ENCODE measurements at regions not wholly inside any gene's neighbourhood (a gene's known extent, or its start where the extent isn't known, plus 50 kb on each side); places are given as distances from the start of the nearest gene placed in this dataset.
"Not testable (repeated sequence)": the region's sequence is repeated elsewhere in the genome, so short reads cannot be mapped to it uniquely, and the experiment has no call there.

DNA sequence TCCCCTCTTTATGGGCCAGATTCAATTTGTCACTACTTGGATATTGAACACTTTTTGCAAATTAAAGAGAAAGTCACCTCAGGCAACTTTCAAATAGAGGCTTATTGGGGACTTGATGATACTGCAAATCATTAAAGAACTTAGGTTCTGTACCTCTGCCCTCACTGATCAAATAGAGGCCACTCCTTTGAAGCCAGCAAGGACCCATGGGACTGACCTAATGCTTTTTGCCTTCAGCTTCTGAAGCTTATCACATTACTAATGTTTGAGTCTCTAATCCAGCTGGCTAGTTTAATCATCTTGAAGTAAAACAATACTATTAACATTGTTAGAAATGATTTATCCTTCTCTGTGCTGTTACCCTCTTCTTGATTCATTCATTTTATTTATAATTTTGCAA lies 93.0 kb upstream of the ZNF800 start:
- Histone ChIP-seq H3K27me3 (ENCODE audit: insufficient read depth, low read length) (peaks cover 35% of the 10 kb centered on the region), H3K4me3 (ENCODE audit: low read depth, low read length) (no peak overlapping the region)

GRCh38 chr7:127484954-127485353 lies 92.4 kb upstream of the ZNF800 start:
- H2AFZ ChIP-seq (ENCODE audit: low read length, unreplicated experiment) = no peak overlapping the region
- H3K27ac ChIP-seq (ENCODE audit: low read depth, low read length) = no peak overlapping the region
- H3K79me2 ChIP-seq (ENCODE audit: control insufficient read depth, insufficient read depth, low read length, unreplicated experiment) = no peaks in the 10 kb centered on the region
- H3K36me3 ChIP-seq (ENCODE audit: insufficient read depth, low read length) = no peaks in the 10 kb centered on the region
- H3K4me1 ChIP-seq (ENCODE audit: control insufficient read depth, insufficient read depth, low read length, unreplicated experiment) = no peaks in the 10 kb centered on the region
- no peak overlapping the region for H3K4me3 ChIP-seq (ENCODE audit: low read depth, low read length)
- H3K27me3 ChIP-seq (ENCODE audit: insufficient read depth, low read length) = peaks cover 35% of the 10 kb centered on the region

More for the DNA sequence above, 93.0 kb upstream of the ZNF800 start:
- Histone ChIP-seq H3K36me3 (ENCODE audit: insufficient read depth, low read length) (no peaks in the 10 kb centered on the region), H3K79me2 (ENCODE audit: control insufficient read depth, insufficient read depth, low read length, unreplicated experiment) (no peaks in the 10 kb centered on the region), H3K4me1 (ENCODE audit: control insufficient read depth, insufficient read depth, low read length, unreplicated experiment) (no peaks in the 10 kb centered on the region), H3K27ac (ENCODE audit: low read depth, low read length) (no peak overlapping the region), H2AFZ (ENCODE audit: low read length, unreplicated experiment) (no peak overlapping the region)

DNA sequence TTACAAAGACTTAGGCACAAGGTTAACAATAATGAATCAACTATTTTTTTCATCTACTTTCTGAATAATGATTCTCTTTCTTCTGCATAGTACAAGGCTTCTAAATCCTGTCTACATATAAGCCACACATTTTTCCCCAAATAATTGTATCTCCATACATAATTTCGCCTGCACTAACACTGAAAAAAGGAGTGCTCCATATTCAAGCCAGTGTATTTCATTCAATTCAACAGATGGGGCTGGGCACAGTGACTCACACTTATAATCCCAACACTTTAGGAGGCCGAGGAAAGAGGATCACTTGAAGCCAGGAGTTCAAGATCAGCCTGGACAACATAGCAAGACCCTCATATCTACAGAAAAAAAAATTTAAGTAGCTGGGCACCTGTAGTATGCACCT lies 86.0 kb upstream of the ZNF800 start:
- peaks cover 58% of the 10 kb centered on the region for H3K27me3 ChIP-seq (ENCODE audit: insufficient read depth, low read length)
- no peak overlapping the region for H3K4me3 ChIP-seq (ENCODE audit: low read depth, low read length)
- H3K79me2 ChIP-seq (ENCODE audit: control insufficient read depth, insufficient read depth, low read length, unreplicated experiment) = no peaks in the 10 kb centered on the region
- no peak overlapping the region for H3K27ac ChIP-seq (ENCODE audit: low read depth, low read length)
- no peak overlapping the region for H2AFZ ChIP-seq (ENCODE audit: low read length, unreplicated experiment)
- no peaks in the 10 kb centered on the region for H3K4me1 ChIP-seq (ENCODE audit: control insufficient read depth, insufficient read depth, low read length, unreplicated experiment)
- no peaks in the 10 kb centered on the region for H3K36me3 ChIP-seq (ENCODE audit: insufficient read depth, low read length)

DNA sequence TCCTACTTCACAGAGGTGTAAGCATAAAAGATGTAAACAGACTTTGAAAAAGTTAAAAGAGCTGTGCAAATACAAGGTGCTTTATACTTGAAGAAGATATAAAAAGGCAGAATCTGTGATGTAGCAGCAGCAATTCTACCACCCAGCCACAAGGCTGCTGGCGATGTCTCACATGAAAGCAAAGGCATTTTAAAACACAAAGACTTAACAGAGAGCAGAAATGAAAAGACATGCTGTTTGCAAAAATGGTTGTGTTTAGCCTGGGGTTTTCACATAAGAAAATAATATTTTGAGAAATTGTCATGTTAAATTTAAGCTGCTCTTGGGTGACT lies 85.5 kb upstream of the ZNF800 start:
- no peaks in the 10 kb centered on the region for H3K79me2 ChIP-seq (ENCODE audit: control insufficient read depth, insufficient read depth, low read length, unreplicated experiment)
- no peak overlapping the region for H3K27ac ChIP-seq (ENCODE audit: low read depth, low read length)
- no peaks in the 10 kb centered on the region for H3K36me3 ChIP-seq (ENCODE audit: insufficient read depth, low read length)
- peaks cover 58% of the 10 kb centered on the region for H3K27me3 ChIP-seq (ENCODE audit: insufficient read depth, low read length)
- H3K4me3 ChIP-seq (ENCODE audit: low read depth, low read length) = no peak overlapping the region
- H2AFZ ChIP-seq (ENCODE audit: low read length, unreplicated experiment) = no peak overlapping the region
- no peaks in the 10 kb centered on the region for H3K4me1 ChIP-seq (ENCODE audit: control insufficient read depth, insufficient read depth, low read length, unreplicated experiment)

- Histone ChIP-seq H3K4me1 (ENCODE audit: control insufficient read depth, insufficient read depth, low read length, unreplicated experiment) (no peaks in the 10 kb centered on the region), H3K27ac (ENCODE audit: low read depth, low read length) (no peak overlapping the region), H3K27me3 (ENCODE audit: insufficient read depth, low read length) (peaks cover 58% of the 10 kb centered on the region), H2AFZ (ENCODE audit: low read length, unreplicated experiment) (no peak overlapping the region), H3K36me3 (ENCODE audit: insufficient read depth, low read length) (no peaks in the 10 kb centered on the region), H3K79me2 (ENCODE audit: control insufficient read depth, insufficient read depth, low read length, unreplicated experiment) (no peaks in the 10 kb centered on the region), H3K4me3 (ENCODE audit: low read depth, low read length) (no peak overlapping the region)
Observed at GRCh38 chr7:127477295-127478023, 85.0 kb upstream of the ZNF800 start.

DNA sequence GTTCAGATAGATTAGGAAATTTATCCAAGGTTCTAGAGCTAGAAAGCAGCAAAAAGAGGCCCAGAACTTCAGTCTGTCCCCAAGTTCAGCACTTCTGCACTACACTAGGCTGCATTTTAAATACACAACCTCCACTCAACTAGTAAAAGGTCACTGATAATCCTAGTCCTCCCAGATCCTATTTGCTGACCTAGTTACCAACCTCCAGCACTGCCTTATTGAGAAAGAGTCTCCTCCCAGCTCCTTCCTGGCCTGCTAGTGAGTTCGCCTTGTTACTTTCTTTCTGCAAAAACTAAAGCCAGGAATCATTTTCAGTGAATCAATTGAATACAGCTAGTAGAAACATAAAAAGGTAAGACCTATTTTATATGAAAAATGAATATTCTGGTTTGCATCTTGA lies 84.1 kb upstream of the ZNF800 start:
- Histone ChIP-seq H3K79me2 (ENCODE audit: control insufficient read depth, insufficient read depth, low read length, unreplicated experiment) (no peaks in the 10 kb centered on the region), H3K4me3 (ENCODE audit: low read depth, low read length) (no peak overlapping the region), H2AFZ (ENCODE audit: low read length, unreplicated experiment) (no peak overlapping the region), H3K36me3 (ENCODE audit: insufficient read depth, low read length) (no peaks in the 10 kb centered on the region), H3K27ac (ENCODE audit: low read depth, low read length) (no peak overlapping the region), H3K27me3 (ENCODE audit: insufficient read depth, low read length) (peaks cover 54% of the 10 kb centered on the region), H3K4me1 (ENCODE audit: control insufficient read depth, insufficient read depth, low read length, unreplicated experiment) (no peaks in the 10 kb centered on the region)

DNA sequence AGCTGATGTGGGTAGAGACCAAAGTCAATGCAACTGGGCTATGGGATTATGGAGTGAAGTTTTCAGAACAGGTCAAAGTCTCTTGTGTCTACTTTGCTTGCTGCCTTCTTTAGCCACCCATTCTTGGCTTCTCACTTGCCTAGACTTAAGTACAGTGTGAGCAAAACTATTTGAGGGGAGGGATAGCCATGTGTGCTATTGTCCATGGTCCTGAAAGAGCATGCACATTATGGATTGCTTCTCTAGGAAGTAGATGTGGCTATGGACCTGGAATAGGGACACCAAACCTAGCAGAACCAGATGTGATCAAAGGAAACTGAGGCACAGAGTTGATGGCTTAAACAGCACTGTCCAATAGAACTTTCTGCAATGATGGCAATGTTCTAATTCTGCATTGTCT lies 81.9 kb upstream of the ZNF800 start:
- Histone ChIP-seq H3K27me3 (ENCODE audit: insufficient read depth, low read length) (peaks cover 52% of the 10 kb centered on the region), H3K4me3 (ENCODE audit: low read depth, low read length) (no peak overlapping the region), H3K36me3 (ENCODE audit: insufficient read depth, low read length) (no peaks in the 10 kb centered on the region), H2AFZ (ENCODE audit: low read length, unreplicated experiment) (no peak overlapping the region), H3K4me1 (ENCODE audit: control insufficient read depth, insufficient read depth, low read length, unreplicated experiment) (no peaks in the 10 kb centered on the region), H3K27ac (ENCODE audit: low read depth, low read length) (no peak overlapping the region), H3K79me2 (ENCODE audit: control insufficient read depth, insufficient read depth, low read length, unreplicated experiment) (no peaks in the 10 kb centered on the region)

DNA sequence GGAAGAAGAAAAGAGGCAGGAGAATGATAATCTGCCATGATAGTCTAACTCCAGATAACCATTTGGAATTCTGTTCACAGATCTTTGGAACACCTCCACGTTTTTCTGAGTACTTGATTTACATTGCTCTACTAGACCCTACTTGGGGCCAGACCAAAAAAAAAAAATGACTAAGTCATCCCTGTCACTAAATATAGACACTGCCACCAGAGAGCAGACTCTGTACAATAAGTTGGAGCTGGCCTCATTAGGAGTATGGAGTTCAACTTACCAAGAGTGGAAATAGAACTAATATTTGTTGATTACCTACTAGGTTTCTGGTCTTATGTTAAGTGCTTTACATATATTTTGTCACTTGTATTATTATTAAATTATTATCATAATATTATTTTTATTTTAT lies 80.9 kb upstream of the ZNF800 start:
- Histone ChIP-seq H3K27me3 (ENCODE audit: insufficient read depth, low read length) (peaks cover 49% of the 10 kb centered on the region), H3K4me3 (ENCODE audit: low read depth, low read length) (no peak overlapping the region), H2AFZ (ENCODE audit: low read length, unreplicated experiment) (no peak overlapping the region), H3K79me2 (ENCODE audit: control insufficient read depth, insufficient read depth, low read length, unreplicated experiment) (no peaks in the 10 kb centered on the region), H3K4me1 (ENCODE audit: control insufficient read depth, insufficient read depth, low read length, unreplicated experiment) (no peaks in the 10 kb centered on the region), H3K27ac (ENCODE audit: low read depth, low read length) (no peak overlapping the region), H3K36me3 (ENCODE audit: insufficient read depth, low read length) (no peaks in the 10 kb centered on the region)

GRCh38 chr7:127460077-127460476 lies 67.6 kb upstream of the ZNF800 start:
- H3K36me3 ChIP-seq (ENCODE audit: insufficient read depth, low read length) = no peaks in the 10 kb centered on the region
- no peak overlapping the region for H3K4me3 ChIP-seq (ENCODE audit: low read depth, low read length)
- no peak overlapping the region for H2AFZ ChIP-seq (ENCODE audit: low read length, unreplicated experiment)
- H3K79me2 ChIP-seq (ENCODE audit: control insufficient read depth, insufficient read depth, low read length, unreplicated experiment) = no peaks in the 10 kb centered on the region
- 0 out of 2 replicates have a peak, but pooled peaks cover 5% of the 10 kb centered on the region for H3K27me3 ChIP-seq (ENCODE audit: insufficient read depth, low read length)
- no peak overlapping the region for H3K27ac ChIP-seq (ENCODE audit: low read depth, low read length)
- no peaks in the 10 kb centered on the region for H3K4me1 ChIP-seq (ENCODE audit: control insufficient read depth, insufficient read depth, low read length, unreplicated experiment)

GRCh38 chr7:127451258-127451657 lies 58.8 kb upstream of the ZNF800 start:
- H3K36me3 ChIP-seq (ENCODE audit: insufficient read depth, low read length); H3K27ac ChIP-seq (ENCODE audit: low read depth, low read length); H2AFZ ChIP-seq (ENCODE audit: low read length, unreplicated experiment); H3K4me3 ChIP-seq (ENCODE audit: low read depth, low read length); H3K4me1 ChIP-seq (ENCODE audit: control insufficient read depth, insufficient read depth, low read length, unreplicated experiment); H3K79me2 ChIP-seq (ENCODE audit: control insufficient read depth, insufficient read depth, low read length, unreplicated experiment): not testable (repeated sequence)
- peaks cover 29% of the 10 kb centered on the region for H3K27me3 ChIP-seq (ENCODE audit: insufficient read depth, low read length)

GRCh38 chr7:127448566-127448965 lies 56.1 kb upstream of the ZNF800 start:
- H3K27ac ChIP-seq (ENCODE audit: low read depth, low read length) = no peak overlapping the region
- H2AFZ ChIP-seq (ENCODE audit: low read length, unreplicated experiment) = no peak overlapping the region
- no peaks in the 10 kb centered on the region for H3K4me1 ChIP-seq (ENCODE audit: control insufficient read depth, insufficient read depth, low read length, unreplicated experiment)
- no peaks in the 10 kb centered on the region for H3K79me2 ChIP-seq (ENCODE audit: control insufficient read depth, insufficient read depth, low read length, unreplicated experiment)
- no peaks in the 10 kb centered on the region for H3K36me3 ChIP-seq (ENCODE audit: insufficient read depth, low read length)
- H3K27me3 ChIP-seq (ENCODE audit: insufficient read depth, low read length) = peaks cover 29% of the 10 kb centered on the region
- H3K4me3 ChIP-seq (ENCODE audit: low read depth, low read length) = no peak overlapping the region
